Bronchial epithelial cell (primary cell): ENCODE measurements at regions not wholly inside any gene's neighbourhood (a gene's known extent, or its start where the extent isn't known, plus 50 kb on each side); places are given as distances from the start of the nearest gene placed in this dataset.
A peak's percentile ranks its signal among the peaks of the same experiment; 100 is the strongest.

Source experiments
- DNase-seq: peaks from one replicate; pipeline ENCODE4 v3.0.0-alpha.2; 2010; ENCODE audit warnings: low read depth
- FAIRE-seq: peaks from 2 replicates; lab custom pipeline; 2011; peaks lifted over from hg19 to GRCh38; lab: Jason Lieb, UNC
- H3K27me3 ChIP-seq: 2 replicates; pipeline ENCODE4 v1.5.1; 2011; ENCODE audit warnings: low read length; ENCODE audit not compliant: control insufficient read depth, insufficient read depth
- H3K36me3 ChIP-seq: 2 replicates; pipeline ENCODE4 v1.5.1; 2011; ENCODE audit warnings: low read length; ENCODE audit not compliant: control insufficient read depth, insufficient read depth
- H3K4me3 ChIP-seq: 2 replicates; pipeline ENCODE4 v1.5.1; 2011; ENCODE audit warnings: mild to moderate bottlenecking, low read depth, low read length, control low read depth
- CTCF ChIP-seq: IDR thresholded peaks from 2 replicates; pipeline ENCODE4 v1.5.1; 2011; ENCODE audit warnings: mild to moderate bottlenecking, moderate library complexity, low read length, control low read depth, inconsistent platforms; ENCODE audit not compliant: insufficient read depth, severe bottlenecking

- H3K27me3 ChIP-seq, result no peaks in the 10 kb centered on the region
- no peaks in the 10 kb centered on the region for H3K36me3 ChIP-seq
- TF ChIP-seq CTCF, result no peak
- no peak overlapping the region for H3K4me3 ChIP-seq
- FAIRE-seq, result no peak
- DNase-seq, result peak; percentile 68
These were observed 644.2 kb downstream of the NOVA1 start for GRCh38 chr14:25953532-25954139.

DNA sequence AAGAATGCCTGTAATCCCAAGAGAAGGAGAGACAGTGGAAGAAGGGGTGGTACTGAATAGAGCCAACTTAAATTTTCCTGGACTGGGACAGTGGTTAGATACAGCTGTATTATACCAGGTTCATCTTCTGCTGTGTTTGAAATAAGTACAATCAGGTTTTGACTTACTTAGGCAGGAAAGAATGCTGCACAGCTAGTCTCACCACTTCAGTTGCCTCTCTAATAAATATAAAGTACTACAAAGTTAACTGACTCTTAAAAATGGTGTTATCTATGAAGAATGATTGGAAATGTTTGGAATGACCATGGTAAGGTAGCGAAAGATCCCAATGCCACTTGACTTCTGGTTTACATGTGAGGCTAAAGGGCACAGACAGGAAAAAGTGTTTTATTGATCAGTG lies 652.1 kb downstream of the NOVA1 start:
- Histone ChIP-seq H3K27me3 (no peaks in the 10 kb centered on the region), H3K36me3 (no peaks in the 10 kb centered on the region), H3K4me3 (no peak overlapping the region)
- DNase-seq (no peak), FAIRE-seq (no peak)
- no peak for TF ChIP-seq CTCF

- H3K36me3 ChIP-seq, result no peaks in the 10 kb centered on the region
- TF ChIP-seq CTCF, result no peak
- FAIRE-seq, result no peak
These were observed 653.8 kb downstream of the NOVA1 start for GRCh38 chr14:25944020-25944419.

GRCh38 chr14:25943329-25943728 lies 654.5 kb downstream of the NOVA1 start:
- no peak for FAIRE-seq
- TF ChIP-seq CTCF, result no peak

More at GRCh38 chr14:25944020-25944419, 653.8 kb downstream of the NOVA1 start:
- no peak overlapping the region for H3K4me3 ChIP-seq
- H3K27me3 ChIP-seq, result no peaks in the 10 kb centered on the region
- DNase-seq, result no peak

GRCh38 chr14:25942090-25942489 lies 655.7 kb downstream of the NOVA1 start:
- no peak overlapping the region for H3K4me3 ChIP-seq
- TF ChIP-seq CTCF, result no peak
- no peak for DNase-seq
- H3K27me3 ChIP-seq, result no peaks in the 10 kb centered on the region
- no peaks in the 10 kb centered on the region for H3K36me3 ChIP-seq
- no peak for FAIRE-seq

More at GRCh38 chr14:25943329-25943728, 654.5 kb downstream of the NOVA1 start:
- no peaks in the 10 kb centered on the region for H3K36me3 ChIP-seq
- H3K27me3 ChIP-seq, result no peaks in the 10 kb centered on the region
- DNase-seq, result no peak
- H3K4me3 ChIP-seq, result no peak overlapping the region

GRCh38 chr14:25933731-25934130 lies 664.1 kb downstream of the NOVA1 start:
- DNase-seq (no peak), FAIRE-seq (no peak)
- TF ChIP-seq CTCF, result no peak
- no peak overlapping the region for H3K4me3 ChIP-seq
- H3K27me3 ChIP-seq, result no peaks in the 10 kb centered on the region
- no peaks in the 10 kb centered on the region for H3K36me3 ChIP-seq
